ENCODE measurements at regions not wholly inside any gene's neighbourhood (a gene's known extent, or its start where the extent isn't known, plus 50 kb on each side); places are given as distances from the start of the nearest gene placed in this dataset.

DNA sequence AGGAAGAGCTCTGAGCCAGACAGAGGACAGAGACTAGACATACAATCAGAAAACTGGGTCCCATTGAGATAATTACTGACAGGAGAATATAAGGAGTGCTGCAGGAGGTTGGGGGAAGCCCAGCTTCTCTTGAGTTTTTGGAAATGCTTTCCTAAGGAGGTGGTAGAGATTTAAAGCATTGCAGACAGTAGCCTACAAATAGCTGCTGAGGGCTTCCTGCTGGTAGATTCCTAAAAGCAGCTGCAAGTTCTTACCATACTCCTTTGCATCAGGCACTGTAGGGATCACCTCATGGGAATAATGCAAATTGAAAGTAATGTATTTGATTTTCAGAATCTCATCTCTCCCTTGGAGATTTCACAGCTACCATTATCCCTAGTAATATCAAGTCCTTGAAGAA lies 902.6 kb upstream of the GCFC2 start (continued):
- no peak for TF ChIP-seq ELF1 (IDR thresholded peaks at IDR 0.05)
- TF ChIP-seq, protein P1, sequence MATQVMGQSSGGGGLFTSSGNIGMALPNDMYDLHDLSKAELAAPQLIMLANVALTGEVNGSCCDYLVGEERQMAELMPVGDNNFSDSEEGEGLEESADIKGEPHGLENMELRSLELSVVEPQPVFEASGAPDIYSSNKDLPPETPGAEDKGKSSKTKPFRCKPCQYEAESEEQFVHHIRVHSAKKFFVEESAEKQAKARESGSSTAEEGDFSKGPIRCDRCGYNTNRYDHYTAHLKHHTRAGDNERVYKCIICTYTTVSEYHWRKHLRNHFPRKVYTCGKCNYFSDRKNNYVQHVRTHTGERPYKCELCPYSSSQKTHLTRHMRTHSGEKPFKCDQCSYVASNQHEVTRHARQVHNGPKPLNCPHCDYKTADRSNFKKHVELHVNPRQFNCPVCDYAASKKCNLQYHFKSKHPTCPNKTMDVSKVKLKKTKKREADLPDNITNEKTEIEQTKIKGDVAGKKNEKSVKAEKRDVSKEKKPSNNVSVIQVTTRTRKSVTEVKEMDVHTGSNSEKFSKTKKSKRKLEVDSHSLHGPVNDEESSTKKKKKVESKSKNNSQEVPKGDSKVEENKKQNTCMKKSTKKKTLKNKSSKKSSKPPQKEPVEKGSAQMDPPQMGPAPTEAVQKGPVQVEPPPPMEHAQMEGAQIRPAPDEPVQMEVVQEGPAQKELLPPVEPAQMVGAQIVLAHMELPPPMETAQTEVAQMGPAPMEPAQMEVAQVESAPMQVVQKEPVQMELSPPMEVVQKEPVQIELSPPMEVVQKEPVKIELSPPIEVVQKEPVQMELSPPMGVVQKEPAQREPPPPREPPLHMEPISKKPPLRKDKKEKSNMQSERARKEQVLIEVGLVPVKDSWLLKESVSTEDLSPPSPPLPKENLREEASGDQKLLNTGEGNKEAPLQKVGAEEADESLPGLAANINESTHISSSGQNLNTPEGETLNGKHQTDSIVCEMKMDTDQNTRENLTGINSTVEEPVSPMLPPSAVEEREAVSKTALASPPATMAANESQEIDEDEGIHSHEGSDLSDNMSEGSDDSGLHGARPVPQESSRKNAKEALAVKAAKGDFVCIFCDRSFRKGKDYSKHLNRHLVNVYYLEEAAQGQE (IDR thresholded peaks at IDR 0.05; ENCODE audit: low read depth, low read length) = no peak
- TF ChIP-seq MXI1 (IDR thresholded peaks at IDR 0.05; ENCODE audit: low read depth, low read length) = no peak
- TF ChIP-seq RFX5 (IDR thresholded peaks at IDR 0.05; ENCODE audit: low read length) = no peak
- TF ChIP-seq MEF2A (IDR thresholded peaks at IDR 0.05; ENCODE audit: borderline replicate concordance, low read depth) = no peak
- TF ChIP-seq GATA2 (CRISPR knock-in tag; IDR thresholded peaks at IDR 0.05) = no peak
- no peak for TF ChIP-seq GABPA (IDR thresholded peaks at IDR 0.05; ENCODE audit: low read depth)
- TF ChIP-seq CHD2 (IDR thresholded peaks at IDR 0.05; ENCODE audit: low read length, partially characterized antibody) = no peak
- TF ChIP-seq, protein P2, sequence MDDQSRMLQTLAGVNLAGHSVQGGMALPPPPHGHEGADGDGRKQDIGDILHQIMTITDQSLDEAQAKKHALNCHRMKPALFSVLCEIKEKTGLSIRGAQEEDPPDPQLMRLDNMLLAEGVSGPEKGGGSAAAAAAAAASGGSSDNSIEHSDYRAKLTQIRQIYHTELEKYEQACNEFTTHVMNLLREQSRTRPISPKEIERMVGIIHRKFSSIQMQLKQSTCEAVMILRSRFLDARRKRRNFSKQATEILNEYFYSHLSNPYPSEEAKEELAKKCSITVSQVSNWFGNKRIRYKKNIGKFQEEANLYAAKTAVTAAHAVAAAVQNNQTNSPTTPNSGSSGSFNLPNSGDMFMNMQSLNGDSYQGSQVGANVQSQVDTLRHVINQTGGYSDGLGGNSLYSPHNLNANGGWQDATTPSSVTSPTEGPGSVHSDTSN (IDR thresholded peaks at IDR 0.05) = no peak

DNA sequence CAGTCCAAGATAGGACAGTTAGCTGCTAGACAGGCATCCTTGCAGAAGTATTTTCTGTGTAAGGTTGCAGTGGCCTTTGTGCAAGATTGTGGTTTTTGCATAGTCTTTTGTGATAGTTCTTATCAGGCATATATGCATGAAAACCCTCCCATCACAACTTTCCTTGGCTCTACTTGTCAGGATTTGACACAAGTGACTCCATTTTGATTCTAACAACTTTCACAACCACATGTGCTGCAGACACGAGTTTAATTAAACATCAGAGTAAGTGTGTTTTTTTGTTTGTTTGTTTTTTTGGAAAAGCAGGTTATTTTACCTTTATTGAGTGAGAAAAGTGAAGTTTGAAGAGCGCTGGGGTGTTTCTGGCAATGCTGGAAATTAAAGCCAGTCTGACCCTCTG lies 902.0 kb upstream of the GCFC2 start:
- H3K36me3 ChIP-seq (replicated peaks in 1 of 2; ENCODE audit: control insufficient read depth in 1 of 2, insufficient read depth in 2 of 2, low read length in 1 of 2) = no peaks in the 10 kb centered on the region
- WGBS (ENCODE audit: low lambda C conversion rate) = 17% methylated on average over 2 of the region's 2 CpGs
- no peak overlapping the region for H3K9ac ChIP-seq
- no peak for DNase-seq
- no peak overlapping the region for H3K4me3 ChIP-seq (ENCODE audit: low read depth in 2 of 2, low read length in 1 of 2)
- no peak overlapping the region for H2AFZ ChIP-seq (ENCODE audit: low read depth)
- no peaks in the 10 kb centered on the region for H4K20me1 ChIP-seq (ENCODE audit: insufficient read depth)
- H3K27me3 ChIP-seq (ENCODE audit: insufficient read depth) = no peaks in the 10 kb centered on the region
- H3K4me2 ChIP-seq = no peak overlapping the region
- H3F3A ChIP-seq (replicated peaks; ENCODE audit: insufficient read depth) = no peaks in the 10 kb centered on the region
- H3K79me2 ChIP-seq (ENCODE audit: insufficient read depth) = no peaks in the 10 kb centered on the region
- CTCF ChIA-PET = interaction anchor here (1.6 kb wide), 1 partner anchor 13 kb away, joined by 7 read pairs; no protein-coding TSS in a partner anchor
- no peak overlapping the region for H3K27ac ChIP-seq (ENCODE audit: low read depth in 2 of 2, low read length in 1 of 2)
- no peaks in the 10 kb centered on the region for H3K4me1 ChIP-seq (ENCODE audit: control insufficient read depth in 1 of 2, insufficient read depth in 2 of 2, low read depth in 1 of 2, low read length in 1 of 2)
- POLR2A ChIA-PET = no interaction called here
- no peaks in the 10 kb centered on the region for H3K9me3 ChIP-seq
- H3K9me2 ChIP-seq = no peaks in the 10 kb centered on the region
- TF ChIP-seq EP300 (IDR thresholded peaks at IDR 0.05; ENCODE audit: borderline replicate concordance in 1 of 2, low read depth in 1 of 2, low read length in 1 of 2) = no peak
- TF ChIP-seq, protein P3, sequence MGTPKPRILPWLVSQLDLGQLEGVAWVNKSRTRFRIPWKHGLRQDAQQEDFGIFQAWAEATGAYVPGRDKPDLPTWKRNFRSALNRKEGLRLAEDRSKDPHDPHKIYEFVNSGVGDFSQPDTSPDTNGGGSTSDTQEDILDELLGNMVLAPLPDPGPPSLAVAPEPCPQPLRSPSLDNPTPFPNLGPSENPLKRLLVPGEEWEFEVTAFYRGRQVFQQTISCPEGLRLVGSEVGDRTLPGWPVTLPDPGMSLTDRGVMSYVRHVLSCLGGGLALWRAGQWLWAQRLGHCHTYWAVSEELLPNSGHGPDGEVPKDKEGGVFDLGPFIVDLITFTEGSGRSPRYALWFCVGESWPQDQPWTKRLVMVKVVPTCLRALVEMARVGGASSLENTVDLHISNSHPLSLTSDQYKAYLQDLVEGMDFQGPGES (IDR thresholded peaks at IDR 0.05; ENCODE audit: low read depth, low read length) = no peak
- no peak for TF ChIP-seq FOXJ3 (CRISPR knock-in tag; IDR thresholded peaks at IDR 0.05)
- no peak for TF ChIP-seq YY1 (IDR thresholded peaks at IDR 0.05; ENCODE audit: low read depth)
- TF ChIP-seq, protein P4, sequence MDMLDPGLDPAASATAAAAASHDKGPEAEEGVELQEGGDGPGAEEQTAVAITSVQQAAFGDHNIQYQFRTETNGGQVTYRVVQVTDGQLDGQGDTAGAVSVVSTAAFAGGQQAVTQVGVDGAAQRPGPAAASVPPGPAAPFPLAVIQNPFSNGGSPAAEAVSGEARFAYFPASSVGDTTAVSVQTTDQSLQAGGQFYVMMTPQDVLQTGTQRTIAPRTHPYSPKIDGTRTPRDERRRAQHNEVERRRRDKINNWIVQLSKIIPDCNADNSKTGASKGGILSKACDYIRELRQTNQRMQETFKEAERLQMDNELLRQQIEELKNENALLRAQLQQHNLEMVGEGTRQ (IDR thresholded peaks at IDR 0.05; ENCODE audit: borderline replicate concordance, low read depth, low read length) = no peak
- no peak for TF ChIP-seq TEAD4 (IDR thresholded peaks at IDR 0.05; ENCODE audit: borderline replicate concordance, insufficient read depth)
- TF ChIP-seq RAD21 (IDR thresholded peaks at IDR 0.05; ENCODE audit: low read length) = no peak
- TF ChIP-seq TCF12 (IDR thresholded peaks at IDR 0.05) = no peak
- no peak for TF ChIP-seq POLR2AphosphoS5 (IDR thresholded peaks at IDR 0.05; ENCODE audit: low read depth, low read length)
- TF ChIP-seq, protein P2 (IDR thresholded peaks at IDR 0.05) = no peak
